ENCODE measurements at regions not wholly inside any gene's neighbourhood (a gene's known extent, or its start where the extent isn't known, plus 50 kb on each side); places are given as distances from the start of the nearest gene placed in this dataset.

- no peak for DNase-seq (ENCODE audit: low spot score)
These were observed 505.9 kb downstream of the SI start for GRCh38 chr3:164572436-164572835.

- no peak for DNase-seq (ENCODE audit: low spot score)
These were observed 527.4 kb downstream of the SI start for GRCh38 chr3:164550857-164551256.

GRCh38 chr3:164539215-164539614, 539.1 kb downstream of the SI start:
- no peak for DNase-seq (ENCODE audit: low spot score)

GRCh38 chr3:164537485-164537884, 540.8 kb downstream of the SI start:
- DNase-seq (ENCODE audit: low spot score), result no peak

GRCh38 chr3:164533275-164533674, 545.0 kb downstream of the SI start:
- DNase-seq (ENCODE audit: low spot score), result no peak

GRCh38 chr3:164526250-164526649, 552.0 kb downstream of the SI start:
- no peak for DNase-seq (ENCODE audit: low spot score)

GRCh38 chr3:164524201-164524600, 554.1 kb downstream of the SI start:
- DNase-seq (ENCODE audit: low spot score), result no peak

- DNase-seq (ENCODE audit: low spot score), result no peak
These were observed 556.1 kb downstream of the SI start for GRCh38 chr3:164522073-164522763.

- DNase-seq (ENCODE audit: low spot score), result no peak
These were observed 556.7 kb downstream of the SI start for GRCh38 chr3:164521644-164522043.

GRCh38 chr3:164521139-164521538, 557.2 kb downstream of the SI start:
- no peak for DNase-seq (ENCODE audit: low spot score)

GRCh38 chr3:164515256-164515655, 563.0 kb downstream of the SI start:
- no peak for DNase-seq (ENCODE audit: low spot score)

- DNase-seq (ENCODE audit: low spot score), result no peak
These were observed 563.7 kb downstream of the SI start for GRCh38 chr3:164514576-164514975.

- no peak for DNase-seq (ENCODE audit: low spot score)
These were observed 570.4 kb downstream of the SI start for GRCh38 chr3:164507886-164508285.

- DNase-seq (ENCODE audit: low spot score), result no peak
These were observed 579.4 kb downstream of the SI start for GRCh38 chr3:164498917-164499316.

- no peak for DNase-seq (ENCODE audit: low spot score)
These were observed 589.4 kb downstream of the SI start for GRCh38 chr3:164488893-164489292.

- DNase-seq (ENCODE audit: low spot score), result no peak
These were observed 592.1 kb downstream of the SI start for GRCh38 chr3:164486150-164486549.

GRCh38 chr3:164479978-164480377, 598.3 kb downstream of the SI start:
- no peak for DNase-seq (ENCODE audit: low spot score)

- DNase-seq (ENCODE audit: low spot score), result no peak
These were observed 598.9 kb downstream of the SI start for GRCh38 chr3:164479406-164479805.

- no peak for DNase-seq (ENCODE audit: low spot score)
These were observed 600.0 kb downstream of the SI start for GRCh38 chr3:164478323-164478722.

- no peak for DNase-seq (ENCODE audit: low spot score)
These were observed 600.9 kb downstream of the SI start for GRCh38 chr3:164477403-164477802.

- no peak for DNase-seq (ENCODE audit: low spot score)
These were observed 601.7 kb downstream of the SI start for GRCh38 chr3:164476631-164477030.

- no peak for DNase-seq (ENCODE audit: low spot score)
These were observed 607.8 kb downstream of the SI start for GRCh38 chr3:164470471-164470870.

GRCh38 chr3:164468055-164468454, 610.2 kb downstream of the SI start:
- DNase-seq (ENCODE audit: low spot score), result no peak

GRCh38 chr3:164467007-164467406, 611.3 kb downstream of the SI start:
- no peak for DNase-seq (ENCODE audit: low spot score)

GRCh38 chr3:164465172-164465571, 613.1 kb downstream of the SI start:
- DNase-seq (ENCODE audit: low spot score), result peak; percentile 15

Measured in RKO (cell line).